GM12878 (cell line): ENCODE measurements at regions not wholly inside any gene's neighbourhood (a gene's known extent, or its start where the extent isn't known, plus 50 kb on each side); places are given as distances from the start of the nearest gene placed in this dataset.

ENCODE experiments used
- EGR1 ChIP-seq, 2 experiments: IDR thresholded peaks; 1 replicate in 1 of 2; 2 replicates in 1 of 2; pipeline ENCODE4 v1.6.1; 2011 to 2012; ENCODE audit warnings: low read depth in 2 of 2, low read length in 2 of 2, borderline replicate concordance in 1 of 2, mild to moderate bottlenecking in 1 of 2, moderate library complexity in 1 of 2
- FOS ChIP-seq: IDR thresholded peaks from 3 replicates; pipeline ENCODE4 v1.6.1; 2011; ENCODE audit warnings: borderline replicate concordance; ENCODE audit not compliant: insufficient read length; ENCODE audit errors: extremely low read depth
- FOXK2 ChIP-seq: fragments of 450-650 bp; IDR thresholded peaks from 2 replicates; pipeline ENCODE4 v1.6.1; 2017; ENCODE audit warnings: mild to moderate bottlenecking, moderate library complexity
- KLF5 ChIP-seq: fragments of 450-650 bp; IDR thresholded peaks from 2 replicates; pipeline ENCODE4 v1.6.1; 2014; ENCODE audit warnings: mild to moderate bottlenecking; ENCODE audit not compliant: partially characterized antibody
- MEF2B ChIP-seq: fragments of 450-650 bp; IDR thresholded peaks from 2 replicates; pipeline ENCODE4 v1.6.1; 2018; ENCODE audit warnings: mild to moderate bottlenecking, moderate library complexity; ENCODE audit not compliant: partially characterized antibody, poor library complexity, severe bottlenecking
- MTA2 ChIP-seq: fragments of 450-650 bp; IDR thresholded peaks from 2 replicates; pipeline ENCODE4 v1.6.1; 2016; ENCODE audit warnings: low read depth, mild to moderate bottlenecking, moderate library complexity
- NFYA ChIP-seq: IDR thresholded peaks from 2 replicates; pipeline ENCODE4 v1.6.1; 2011; ENCODE audit warnings: low read depth, mild to moderate bottlenecking, low read length, improper control_type of control experiment, borderline replicate concordance
- PAX8 ChIP-seq: fragments of 450-650 bp; IDR thresholded peaks from 2 replicates; pipeline ENCODE4 v1.6.1; 2017; ENCODE audit warnings: mild to moderate bottlenecking, moderate library complexity
- SMARCA5 ChIP-seq: fragments of 450-650 bp; IDR thresholded peaks from 2 replicates; pipeline ENCODE4 v1.6.1; 2017; ENCODE audit warnings: mild to moderate bottlenecking
- TAF1 ChIP-seq: IDR thresholded peaks from 2 replicates; pipeline ENCODE4 v1.6.1; 2011; ENCODE audit warnings: mild to moderate bottlenecking, low read depth, low read length, borderline replicate concordance
- TF ChIP-seq, protein P1 (sequence below): fragments of 450-650 bp; IDR thresholded peaks from 2 replicates; pipeline ENCODE4 v1.6.1; 2016; ENCODE audit warnings: mild to moderate bottlenecking, moderate library complexity, borderline replicate concordance
- TF ChIP-seq, protein P2 (sequence below): IDR thresholded peaks from 2 replicates; pipeline ENCODE4 v1.6.1; 2012; ENCODE audit warnings: mild to moderate bottlenecking, low read depth, low read length

DNA sequence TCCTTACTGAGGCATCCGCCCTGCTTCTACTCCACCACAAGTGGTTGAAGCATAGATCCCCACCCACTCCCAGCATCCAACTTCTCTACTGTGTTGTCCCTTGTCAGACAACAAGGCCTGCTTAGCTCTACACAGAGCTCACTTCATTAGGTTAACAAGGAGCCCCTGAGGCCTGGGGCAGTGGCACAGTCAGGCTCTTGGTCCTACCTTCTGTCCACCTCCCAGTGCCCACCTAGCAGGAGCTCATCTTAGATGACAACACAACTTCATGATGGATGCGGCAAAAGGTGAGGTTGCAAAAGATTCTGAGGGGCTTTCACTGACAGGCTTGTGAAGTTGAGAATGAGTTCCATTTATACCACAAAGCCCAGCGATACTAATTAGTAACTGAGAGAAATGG lies 432.0 kb upstream of the CDH5 start (continued):
- TF ChIP-seq TAF1 (no peak), SMARCA5 (no peak), EGR1 (IDR thresholded peaks at IDR 0.05; ENCODE audit: borderline replicate concordance in 1 of 2, low read depth in 2 of 2, low read length in 2 of 2) (no peak), MTA2 (no peak), FOXK2 (no peak), KLF5 (no peak), MEF2B (no peak), NFYA (no peak), PAX8 (no peak), FOS (no peak)
- TF ChIP-seq, protein P1, sequence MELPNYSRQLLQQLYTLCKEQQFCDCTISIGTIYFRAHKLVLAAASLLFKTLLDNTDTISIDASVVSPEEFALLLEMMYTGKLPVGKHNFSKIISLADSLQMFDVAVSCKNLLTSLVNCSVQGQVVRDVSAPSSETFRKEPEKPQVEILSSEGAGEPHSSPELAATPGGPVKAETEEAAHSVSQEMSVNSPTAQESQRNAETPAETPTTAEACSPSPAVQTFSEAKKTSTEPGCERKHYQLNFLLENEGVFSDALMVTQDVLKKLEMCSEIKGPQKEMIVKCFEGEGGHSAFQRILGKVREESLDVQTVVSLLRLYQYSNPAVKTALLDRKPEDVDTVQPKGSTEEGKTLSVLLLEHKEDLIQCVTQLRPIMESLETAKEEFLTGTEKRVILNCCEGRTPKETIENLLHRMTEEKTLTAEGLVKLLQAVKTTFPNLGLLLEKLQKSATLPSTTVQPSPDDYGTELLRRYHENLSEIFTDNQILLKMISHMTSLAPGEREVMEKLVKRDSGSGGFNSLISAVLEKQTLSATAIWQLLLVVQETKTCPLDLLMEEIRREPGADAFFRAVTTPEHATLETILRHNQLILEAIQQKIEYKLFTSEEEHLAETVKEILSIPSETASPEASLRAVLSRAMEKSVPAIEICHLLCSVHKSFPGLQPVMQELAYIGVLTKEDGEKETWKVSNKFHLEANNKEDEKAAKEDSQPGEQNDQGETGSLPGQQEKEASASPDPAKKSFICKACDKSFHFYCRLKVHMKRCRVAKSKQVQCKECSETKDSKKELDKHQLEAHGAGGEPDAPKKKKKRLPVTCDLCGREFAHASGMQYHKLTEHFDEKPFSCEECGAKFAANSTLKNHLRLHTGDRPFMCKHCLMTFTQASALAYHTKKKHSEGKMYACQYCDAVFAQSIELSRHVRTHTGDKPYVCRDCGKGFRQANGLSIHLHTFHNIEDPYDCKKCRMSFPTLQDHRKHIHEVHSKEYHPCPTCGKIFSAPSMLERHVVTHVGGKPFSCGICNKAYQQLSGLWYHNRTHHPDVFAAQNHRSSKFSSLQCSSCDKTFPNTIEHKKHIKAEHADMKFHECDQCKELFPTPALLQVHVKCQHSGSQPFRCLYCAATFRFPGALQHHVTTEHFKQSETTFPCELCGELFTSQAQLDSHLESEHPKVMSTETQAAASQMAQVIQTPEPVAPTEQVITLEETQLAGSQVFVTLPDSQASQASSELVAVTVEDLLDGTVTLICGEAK = no peak
- TF ChIP-seq, protein P2, sequence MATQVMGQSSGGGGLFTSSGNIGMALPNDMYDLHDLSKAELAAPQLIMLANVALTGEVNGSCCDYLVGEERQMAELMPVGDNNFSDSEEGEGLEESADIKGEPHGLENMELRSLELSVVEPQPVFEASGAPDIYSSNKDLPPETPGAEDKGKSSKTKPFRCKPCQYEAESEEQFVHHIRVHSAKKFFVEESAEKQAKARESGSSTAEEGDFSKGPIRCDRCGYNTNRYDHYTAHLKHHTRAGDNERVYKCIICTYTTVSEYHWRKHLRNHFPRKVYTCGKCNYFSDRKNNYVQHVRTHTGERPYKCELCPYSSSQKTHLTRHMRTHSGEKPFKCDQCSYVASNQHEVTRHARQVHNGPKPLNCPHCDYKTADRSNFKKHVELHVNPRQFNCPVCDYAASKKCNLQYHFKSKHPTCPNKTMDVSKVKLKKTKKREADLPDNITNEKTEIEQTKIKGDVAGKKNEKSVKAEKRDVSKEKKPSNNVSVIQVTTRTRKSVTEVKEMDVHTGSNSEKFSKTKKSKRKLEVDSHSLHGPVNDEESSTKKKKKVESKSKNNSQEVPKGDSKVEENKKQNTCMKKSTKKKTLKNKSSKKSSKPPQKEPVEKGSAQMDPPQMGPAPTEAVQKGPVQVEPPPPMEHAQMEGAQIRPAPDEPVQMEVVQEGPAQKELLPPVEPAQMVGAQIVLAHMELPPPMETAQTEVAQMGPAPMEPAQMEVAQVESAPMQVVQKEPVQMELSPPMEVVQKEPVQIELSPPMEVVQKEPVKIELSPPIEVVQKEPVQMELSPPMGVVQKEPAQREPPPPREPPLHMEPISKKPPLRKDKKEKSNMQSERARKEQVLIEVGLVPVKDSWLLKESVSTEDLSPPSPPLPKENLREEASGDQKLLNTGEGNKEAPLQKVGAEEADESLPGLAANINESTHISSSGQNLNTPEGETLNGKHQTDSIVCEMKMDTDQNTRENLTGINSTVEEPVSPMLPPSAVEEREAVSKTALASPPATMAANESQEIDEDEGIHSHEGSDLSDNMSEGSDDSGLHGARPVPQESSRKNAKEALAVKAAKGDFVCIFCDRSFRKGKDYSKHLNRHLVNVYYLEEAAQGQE = no peak
